GM10248 (cell line): ENCODE measurements at regions not wholly inside any gene's neighbourhood (a gene's known extent, or its start where the extent isn't known, plus 50 kb on each side); places are given as distances from the start of the nearest gene placed in this dataset.

Source experiments
- CTCF ChIA-PET: fragments of 300-600 bp; sonication (Branson Sonifier 250); formaldehyde crosslinking; extraction: SDS; loops from one replicate; lab custom pipeline; 2021; ENCODE audit warnings: antibody characterized with exemption; lab: Yijun Ruan, JAX
- POLR2A ChIA-PET: fragments of 350-650 bp; sonication (Branson Sonifier 250); formaldehyde crosslinking; extraction: SDS; loops from one replicate; lab custom pipeline; 2020; ENCODE audit warnings: antibody characterized with exemption; lab: Yijun Ruan, JAX
- DNase-seq: peaks from one replicate; pipeline ENCODE4 v3.0.0; 2012; ENCODE audit errors: extremely low spot score
- CTCF ChIP-seq: IDR thresholded peaks from 2 replicates; pipeline ENCODE4 v1.5.1; 2012; ENCODE audit warnings: mild to moderate bottlenecking, low read depth; ENCODE audit errors: extremely low read depth, missing control alignments, control extremely low read depth

GRCh38 chr6:21357262-21357661, 236.3 kb upstream of the SOX4 start:
- DNase-seq: no peak
- CTCF ChIA-PET: no interaction called here
- TF ChIP-seq CTCF: no peak
- POLR2A ChIA-PET: no interaction called here

- ChIA-PET CTCF (no interaction called here), POLR2A (no interaction called here)
- no peak for DNase-seq
- no peak for TF ChIP-seq CTCF
Measured at GRCh38 chr6:21359926-21360325, 233.6 kb upstream of the SOX4 start.

GRCh38 chr6:21360336-21360735, 233.2 kb upstream of the SOX4 start:
- ChIA-PET CTCF (no interaction called here), POLR2A (no interaction called here)
- DNase-seq: no peak
- no peak for TF ChIP-seq CTCF

GRCh38 chr6:21367148-21367547, 226.4 kb upstream of the SOX4 start:
- ChIA-PET CTCF (interaction anchor here (1.4 kb wide), 1 partner anchor 30 kb away, joined by 4 read pairs; no protein-coding TSS in a partner anchor), POLR2A (no interaction called here)
- no peak for TF ChIP-seq CTCF
- DNase-seq: no peak

GRCh38 chr6:21367649-21368154, 225.8 kb upstream of the SOX4 start:
- ChIA-PET POLR2A (no interaction called here), CTCF (interaction anchor here (1.4 kb wide), 1 partner anchor 31 kb away, joined by 4 read pairs; no protein-coding TSS in a partner anchor)
- TF ChIP-seq CTCF: no peak
- DNase-seq: no peak

GRCh38 chr6:21371061-21371460, 222.5 kb upstream of the SOX4 start:
- no peak for TF ChIP-seq CTCF
- CTCF ChIA-PET: no interaction called here
- POLR2A ChIA-PET: interaction anchor here (0.7 kb wide), 1 partner anchor 217 kb away, joined by 6 read pairs; no protein-coding TSS in a partner anchor
- DNase-seq: no peak
